ENCODE measurements at regions not wholly inside any gene's neighbourhood (a gene's known extent, or its start where the extent isn't known, plus 50 kb on each side); places are given as distances from the start of the nearest gene placed in this dataset.
"Not testable (repeated sequence)": the region's sequence is repeated elsewhere in the genome, so short reads cannot be mapped to it uniquely, and the experiment has no call there.

GRCh38 chr1:68907491-68907890 lies 410.6 kb upstream of the DEPDC1 start:
- no peak overlapping the region for H3K4me3 ChIP-seq (ENCODE audit: low read length)
- DNase-seq (ENCODE audit: low read depth, low spot score), result no peak
- no peak overlapping the region for H3K27ac ChIP-seq (ENCODE audit: low read length)
- H3K4me1 ChIP-seq (ENCODE audit: control insufficient read depth, insufficient read depth, low read length), result no peaks in the 10 kb centered on the region
- WGBS (ENCODE audit: insufficient coverage, insufficient read length), result no CpG with 5 or more reads among the region's 5 CpGs
- no peaks in the 10 kb centered on the region for H3K36me3 ChIP-seq (ENCODE audit: control insufficient read depth, insufficient read depth, low read length)
- no peaks in the 10 kb centered on the region for H3K9me3 ChIP-seq (ENCODE audit: control insufficient read depth, insufficient read depth, low read length)
- no peaks in the 10 kb centered on the region for H3K27me3 ChIP-seq (ENCODE audit: control insufficient read depth, insufficient read depth, low read length)

GRCh38 chr1:68908316-68908715 lies 411.4 kb upstream of the DEPDC1 start:
- DNase-seq (ENCODE audit: low read depth, low spot score), result no peak
- no peaks in the 10 kb centered on the region for H3K27me3 ChIP-seq (ENCODE audit: control insufficient read depth, insufficient read depth, low read length)
- no peak overlapping the region for H3K27ac ChIP-seq (ENCODE audit: low read length)
- no peaks in the 10 kb centered on the region for H3K36me3 ChIP-seq (ENCODE audit: control insufficient read depth, insufficient read depth, low read length)
- WGBS (ENCODE audit: insufficient coverage, insufficient read length), result no CpG with 5 or more reads among the region's 2 CpGs
- H3K4me1 ChIP-seq (ENCODE audit: control insufficient read depth, insufficient read depth, low read length), result no peaks in the 10 kb centered on the region
- H3K9me3 ChIP-seq (ENCODE audit: control insufficient read depth, insufficient read depth, low read length), result no peaks in the 10 kb centered on the region
- H3K4me3 ChIP-seq (ENCODE audit: low read length), result no peak overlapping the region

GRCh38 chr1:68916221-68916902 lies 419.5 kb upstream of the DEPDC1 start:
- Histone ChIP-seq H3K27me3 (ENCODE audit: control insufficient read depth, insufficient read depth, low read length) (no peaks in the 10 kb centered on the region), H3K9me3 (ENCODE audit: control insufficient read depth, insufficient read depth, low read length) (no peaks in the 10 kb centered on the region), H3K36me3 (ENCODE audit: control insufficient read depth, insufficient read depth, low read length) (no peaks in the 10 kb centered on the region), H3K4me1 (ENCODE audit: control insufficient read depth, insufficient read depth, low read length) (no peaks in the 10 kb centered on the region), H3K4me3 (ENCODE audit: low read length) (no peak overlapping the region), H3K27ac (ENCODE audit: low read length) (no peak overlapping the region)
- no CpG with 5 or more reads among the region's 4 CpGs for WGBS (ENCODE audit: insufficient coverage, insufficient read length)
- DNase-seq (ENCODE audit: low read depth, low spot score), result no peak

- DNase-seq (ENCODE audit: low read depth, low spot score), result no peak
- H3K36me3 ChIP-seq (ENCODE audit: control insufficient read depth, insufficient read depth, low read length), result no peaks in the 10 kb centered on the region
- no peak overlapping the region for H3K27ac ChIP-seq (ENCODE audit: low read length)
- no peak overlapping the region for H3K4me3 ChIP-seq (ENCODE audit: low read length)
- H3K27me3 ChIP-seq (ENCODE audit: control insufficient read depth, insufficient read depth, low read length), result no peaks in the 10 kb centered on the region
- no peaks in the 10 kb centered on the region for H3K4me1 ChIP-seq (ENCODE audit: control insufficient read depth, insufficient read depth, low read length)
- H3K9me3 ChIP-seq (ENCODE audit: control insufficient read depth, insufficient read depth, low read length), result no peaks in the 10 kb centered on the region
- no CpG with 5 or more reads among the region's 5 CpGs for WGBS (ENCODE audit: insufficient coverage, insufficient read length)
These were observed 420.6 kb upstream of the DEPDC1 start for GRCh38 chr1:68917456-68917855.

GRCh38 chr1:68918563-68918962 lies 421.7 kb upstream of the DEPDC1 start:
- Histone ChIP-seq H3K36me3 (ENCODE audit: control insufficient read depth, insufficient read depth, low read length) (no peaks in the 10 kb centered on the region), H3K4me3 (ENCODE audit: low read length) (no peak overlapping the region), H3K27ac (ENCODE audit: low read length) (no peak overlapping the region), H3K27me3 (ENCODE audit: control insufficient read depth, insufficient read depth, low read length) (no peaks in the 10 kb centered on the region), H3K9me3 (ENCODE audit: control insufficient read depth, insufficient read depth, low read length) (no peaks in the 10 kb centered on the region), H3K4me1 (ENCODE audit: control insufficient read depth, insufficient read depth, low read length) (no peaks in the 10 kb centered on the region)
- no CpG with 5 or more reads among the region's 1 CpG for WGBS (ENCODE audit: insufficient coverage, insufficient read length)
- no peak for DNase-seq (ENCODE audit: low read depth, low spot score)

- Histone ChIP-seq H3K9me3 (ENCODE audit: control insufficient read depth, insufficient read depth, low read length) (no peaks in the 10 kb centered on the region), H3K4me3 (ENCODE audit: low read length) (no peak overlapping the region), H3K27ac (ENCODE audit: low read length) (no peak overlapping the region), H3K4me1 (ENCODE audit: control insufficient read depth, insufficient read depth, low read length) (no peaks in the 10 kb centered on the region), H3K27me3 (ENCODE audit: control insufficient read depth, insufficient read depth, low read length) (no peaks in the 10 kb centered on the region), H3K36me3 (ENCODE audit: control insufficient read depth, insufficient read depth, low read length) (no peaks in the 10 kb centered on the region)
- WGBS (ENCODE audit: insufficient coverage, insufficient read length), result no CpG with 5 or more reads among the region's 1 CpG
- DNase-seq (ENCODE audit: low read depth, low spot score), result no peak
These were observed 422.2 kb upstream of the DEPDC1 start for GRCh38 chr1:68919075-68919474.

- DNase-seq (ENCODE audit: low read depth, low spot score); H3K9me3 ChIP-seq (ENCODE audit: control insufficient read depth, insufficient read depth, low read length); H3K27me3 ChIP-seq (ENCODE audit: control insufficient read depth, insufficient read depth, low read length); H3K36me3 ChIP-seq (ENCODE audit: control insufficient read depth, insufficient read depth, low read length); H3K27ac ChIP-seq (ENCODE audit: low read length); H3K4me3 ChIP-seq (ENCODE audit: low read length); H3K4me1 ChIP-seq (ENCODE audit: control insufficient read depth, insufficient read depth, low read length): not testable (repeated sequence)
- whole genome bisulfite sequencing (ENCODE audit: insufficient coverage, insufficient read length), result no CpG with 5 or more reads among the region's 30 CpGs
These were observed 426.7 kb upstream of the DEPDC1 start for GRCh38 chr1:68923475-68924088.

- no peak overlapping the region for H3K4me3 ChIP-seq (ENCODE audit: low read length)
- no peak for DNase-seq (ENCODE audit: low read depth, low spot score)
- no peaks in the 10 kb centered on the region for H3K36me3 ChIP-seq (ENCODE audit: control insufficient read depth, insufficient read depth, low read length)
- H3K27me3 ChIP-seq (ENCODE audit: control insufficient read depth, insufficient read depth, low read length), result no peaks in the 10 kb centered on the region
- no peak overlapping the region for H3K27ac ChIP-seq (ENCODE audit: low read length)
- H3K4me1 ChIP-seq (ENCODE audit: control insufficient read depth, insufficient read depth, low read length), result no peaks in the 10 kb centered on the region
- no peaks in the 10 kb centered on the region for H3K9me3 ChIP-seq (ENCODE audit: control insufficient read depth, insufficient read depth, low read length)
- WGBS (ENCODE audit: insufficient coverage, insufficient read length), result no CpG with 5 or more reads among the region's 1 CpG
These were observed 433.2 kb upstream of the DEPDC1 start for GRCh38 chr1:68930101-68930500.

- Histone ChIP-seq H3K27ac (ENCODE audit: low read length) (no peak overlapping the region), H3K27me3 (ENCODE audit: control insufficient read depth, insufficient read depth, low read length) (no peaks in the 10 kb centered on the region), H3K9me3 (ENCODE audit: control insufficient read depth, insufficient read depth, low read length) (no peaks in the 10 kb centered on the region), H3K4me3 (ENCODE audit: low read length) (no peak overlapping the region), H3K36me3 (ENCODE audit: control insufficient read depth, insufficient read depth, low read length) (no peaks in the 10 kb centered on the region), H3K4me1 (ENCODE audit: control insufficient read depth, insufficient read depth, low read length) (no peaks in the 10 kb centered on the region)
- WGBS (ENCODE audit: insufficient coverage, insufficient read length), result no CpG with 5 or more reads among the region's 3 CpGs
- DNase-seq (ENCODE audit: low read depth, low spot score), result no peak
These were observed 439.6 kb upstream of the DEPDC1 start for GRCh38 chr1:68936530-68936929.

GRCh38 chr1:68938051-68938666 lies 441.3 kb upstream of the DEPDC1 start:
- Histone ChIP-seq H3K27ac (ENCODE audit: low read length) (no peak overlapping the region), H3K9me3 (ENCODE audit: control insufficient read depth, insufficient read depth, low read length) (no peaks in the 10 kb centered on the region), H3K27me3 (ENCODE audit: control insufficient read depth, insufficient read depth, low read length) (no peaks in the 10 kb centered on the region), H3K4me1 (ENCODE audit: control insufficient read depth, insufficient read depth, low read length) (no peaks in the 10 kb centered on the region), H3K4me3 (ENCODE audit: low read length) (no peak overlapping the region), H3K36me3 (ENCODE audit: control insufficient read depth, insufficient read depth, low read length) (no peaks in the 10 kb centered on the region)
- DNase-seq (ENCODE audit: low read depth, low spot score), result no peak
- no CpG with 5 or more reads among the region's 5 CpGs for WGBS (ENCODE audit: insufficient coverage, insufficient read length)

All from iPS DF 6.9 (cell line).